ENCODE measurements at regions not wholly inside any gene's neighbourhood (a gene's known extent, or its start where the extent isn't known, plus 50 kb on each side); places are given as distances from the start of the nearest gene placed in this dataset.

- Mint-ChIP-seq H3K27ac (no peak overlapping the region), H3K36me3 (no peaks in the 10 kb centered on the region), H3K4me1 (peaks cover 11 to 30% (median 20%) of the 10 kb centered on the region in 3 donors), H3K9me3 (no peaks in the 10 kb centered on the region), H3K4me3 (no peak overlapping the region), H3K27me3 (no peaks in the 10 kb centered on the region)
- DNase-seq = no peak
- ChIA-PET POLR2A (interaction anchor here in 1 of 2 donors (1.0 kb wide), 1 partner anchor 87 kb away, joined by 5 read pairs; no protein-coding TSS in a partner anchor), CTCF (no interaction called here)
- Histone ChIP-seq H3K4me3 (ENCODE audit: control insufficient read depth in 1 of 2, extremely low read depth in 1 of 2, low read length in 1 of 2) (no peak overlapping the region), H3K4me1 (ENCODE audit: control insufficient read depth in 1 of 2, extremely low read depth in 1 of 2, insufficient read depth in 2 of 2, low read length in 2 of 2) (peaks cover 0 to 5% of the 10 kb centered on the region in 2 experiments), H3K9me3 (no peaks in the 10 kb centered on the region), H3K27me3 (replicated peaks in 1 of 2; ENCODE audit: control insufficient read depth in 2 of 2, extremely low read depth in 1 of 2, insufficient read depth in 2 of 2, low read length in 1 of 2) (no peaks in the 10 kb centered on the region), H3K27ac (ENCODE audit: low read length) (no peak overlapping the region), H3K36me3 (ENCODE audit: control insufficient read depth in 2 of 2, extremely low read depth in 1 of 2, insufficient read depth in 1 of 2, low read length in 1 of 2) (no peaks in the 10 kb centered on the region)
- WGBS (ENCODE audit: insufficient coverage) = no CpG with 5 or more reads among the region's 1 CpG
- no peak for ATAC-seq (replicated peaks in 1 of 4)
These were observed 128.7 kb downstream of the MAB21L3 start for GRCh38 chr1:116239916-116240315.

GRCh38 chr1:116242741-116243140, 130.3 kb upstream of the ATP1A1 start:
- Histone ChIP-seq H3K36me3 (ENCODE audit: control insufficient read depth in 2 of 2, extremely low read depth in 1 of 2, insufficient read depth in 1 of 2, low read length in 1 of 2) (no peaks in the 10 kb centered on the region), H3K4me1 (ENCODE audit: control insufficient read depth in 1 of 2, extremely low read depth in 1 of 2, insufficient read depth in 2 of 2, low read length in 2 of 2) (peaks cover 0 to 5% of the 10 kb centered on the region in 2 experiments), H3K27ac (ENCODE audit: low read length) (no peak overlapping the region), H3K9me3 (no peaks in the 10 kb centered on the region), H3K27me3 (replicated peaks in 1 of 2; ENCODE audit: control insufficient read depth in 2 of 2, extremely low read depth in 1 of 2, insufficient read depth in 2 of 2, low read length in 1 of 2) (no peaks in the 10 kb centered on the region), H3K4me3 (ENCODE audit: control insufficient read depth in 1 of 2, extremely low read depth in 1 of 2, low read length in 1 of 2) (no peak overlapping the region)
- Mint-ChIP-seq H3K27me3 (no peaks in the 10 kb centered on the region), H3K4me1 (peaks cover 11 to 31% (median 20%) of the 10 kb centered on the region in 3 donors), H3K27ac (peak overlapping the region; percentile 16 to 81), H3K9me3 (no peaks in the 10 kb centered on the region), H3K36me3 (no peaks in the 10 kb centered on the region), H3K4me3 (peak overlapping the region in 1 of 3 donors; percentile 28)
- ChIA-PET CTCF (no interaction called here), POLR2A (no interaction called here)
- no peak for ATAC-seq (replicated peaks in 1 of 4)
- DNase-seq = no peak
- 86% methylated on average over 4 of the region's 7 CpGs for WGBS (ENCODE audit: insufficient coverage)

GRCh38 chr1:116243333-116244054, 129.6 kb upstream of the ATP1A1 start:
- Histone ChIP-seq H3K4me1 (ENCODE audit: control insufficient read depth in 1 of 2, extremely low read depth in 1 of 2, insufficient read depth in 2 of 2, low read length in 2 of 2) (peaks cover 0 to 5% of the 10 kb centered on the region in 2 experiments), H3K36me3 (ENCODE audit: control insufficient read depth in 2 of 2, extremely low read depth in 1 of 2, insufficient read depth in 1 of 2, low read length in 1 of 2) (no peaks in the 10 kb centered on the region), H3K27me3 (replicated peaks in 1 of 2; ENCODE audit: control insufficient read depth in 2 of 2, extremely low read depth in 1 of 2, insufficient read depth in 2 of 2, low read length in 1 of 2) (no peaks in the 10 kb centered on the region), H3K9me3 (no peaks in the 10 kb centered on the region), H3K27ac (ENCODE audit: low read length) (no peak overlapping the region), H3K4me3 (ENCODE audit: control insufficient read depth in 1 of 2, extremely low read depth in 1 of 2, low read length in 1 of 2) (no peak overlapping the region)
- Mint-ChIP-seq H3K27me3 (no peaks in the 10 kb centered on the region), H3K9me3 (no peaks in the 10 kb centered on the region), H3K4me3 (peak overlapping the region in 1 of 3 donors; percentile 28), H3K27ac (peak overlapping the region in 1 of 2 donors; percentile 81), H3K36me3 (no peaks in the 10 kb centered on the region), H3K4me1 (peaks cover 11 to 31% (median 20%) of the 10 kb centered on the region in 3 donors)
- ATAC-seq (replicated peaks in 1 of 4) (peak in 2 of 4 experiments; percentile 27 to 50), DNase-seq (no peak)
- WGBS (ENCODE audit: insufficient coverage) = 64% methylated on average over 3 of the region's 7 CpGs
- ChIA-PET POLR2A (no interaction called here), CTCF (interaction anchor here in 1 of 2 donors (0.5 kb wide), 1 partner anchor 17 kb away, joined by 3 read pairs; no protein-coding TSS in a partner anchor)

- Mint-ChIP-seq H3K36me3 (no peaks in the 10 kb centered on the region), H3K27ac (no peak overlapping the region), H3K9me3 (no peaks in the 10 kb centered on the region), H3K4me1 (peaks cover 11 to 24% (median 18%) of the 10 kb centered on the region in 3 donors), H3K4me3 (no peak overlapping the region), H3K27me3 (no peaks in the 10 kb centered on the region)
- 100% methylated on average over 2 of the region's 3 CpGs for WGBS (ENCODE audit: insufficient coverage)
- no peaks in the 10 kb centered on the region for H3K9me3 ChIP-seq
- H3K4me1 ChIP-seq (ENCODE audit: control insufficient read depth in 1 of 2, extremely low read depth in 1 of 2, insufficient read depth in 2 of 2, low read length in 2 of 2) = peaks cover 0 to 5% of the 10 kb centered on the region in 2 experiments
- ATAC-seq (replicated peaks in 1 of 4) (no peak), DNase-seq (no peak)
- no peaks in the 10 kb centered on the region for H3K36me3 ChIP-seq (ENCODE audit: control insufficient read depth in 2 of 2, extremely low read depth in 1 of 2, insufficient read depth in 1 of 2, low read length in 1 of 2)
- H3K27ac ChIP-seq (ENCODE audit: low read length) = no peak overlapping the region
- no peaks in the 10 kb centered on the region for H3K27me3 ChIP-seq (replicated peaks in 1 of 2; ENCODE audit: control insufficient read depth in 2 of 2, extremely low read depth in 1 of 2, insufficient read depth in 2 of 2, low read length in 1 of 2)
- no peak overlapping the region for H3K4me3 ChIP-seq (ENCODE audit: control insufficient read depth in 1 of 2, extremely low read depth in 1 of 2, low read length in 1 of 2)
- ChIA-PET CTCF (no interaction called here), POLR2A (no interaction called here)
These were observed 126.9 kb upstream of the ATP1A1 start for GRCh38 chr1:116246174-116246573.

GRCh38 chr1:116252271-116252670, 120.8 kb upstream of the ATP1A1 start:
- H3K4me1 ChIP-seq (ENCODE audit: control insufficient read depth in 1 of 2, extremely low read depth in 1 of 2, insufficient read depth in 2 of 2, low read length in 2 of 2) = no peaks in the 10 kb centered on the region
- H3K27me3 ChIP-seq (replicated peaks in 1 of 2; ENCODE audit: control insufficient read depth in 2 of 2, extremely low read depth in 1 of 2, insufficient read depth in 2 of 2, low read length in 1 of 2) = peaks cover 0 to 3% of the 10 kb centered on the region in 2 experiments
- WGBS (ENCODE audit: insufficient coverage) = no CpG with 5 or more reads among the region's 1 CpG
- no peak for DNase-seq
- no peaks in the 10 kb centered on the region for H3K9me3 ChIP-seq
- Mint-ChIP-seq H3K4me1 (peaks cover 0 to 10% (median 2%) of the 10 kb centered on the region in 3 donors), H3K4me3 (no peak overlapping the region), H3K36me3 (no peaks in the 10 kb centered on the region), H3K27me3 (no peaks in the 10 kb centered on the region), H3K9me3 (no peaks in the 10 kb centered on the region), H3K27ac (no peak overlapping the region)
- no peak overlapping the region for H3K4me3 ChIP-seq (ENCODE audit: control insufficient read depth in 1 of 2, extremely low read depth in 1 of 2, low read length in 1 of 2)
- ChIA-PET CTCF (no interaction called here), POLR2A (no interaction called here)
- no peak for ATAC-seq (replicated peaks in 1 of 4)
- no peaks in the 10 kb centered on the region for H3K36me3 ChIP-seq (ENCODE audit: control insufficient read depth in 2 of 2, extremely low read depth in 1 of 2, insufficient read depth in 1 of 2, low read length in 1 of 2)
- no peak overlapping the region for H3K27ac ChIP-seq (ENCODE audit: low read length)

GRCh38 chr1:116252785-116253184, 120.3 kb upstream of the ATP1A1 start:
- H3K9me3 ChIP-seq = no peaks in the 10 kb centered on the region
- Mint-ChIP-seq H3K27ac (no peak overlapping the region), H3K9me3 (no peaks in the 10 kb centered on the region), H3K4me3 (no peak overlapping the region), H3K27me3 (no peaks in the 10 kb centered on the region), H3K4me1 (peaks cover 0 to 10% (median 2%) of the 10 kb centered on the region in 3 donors), H3K36me3 (no peaks in the 10 kb centered on the region)
- ChIA-PET POLR2A (no interaction called here), CTCF (no interaction called here)
- no peak overlapping the region for H3K27ac ChIP-seq (ENCODE audit: low read length)
- no peak overlapping the region for H3K4me3 ChIP-seq (ENCODE audit: control insufficient read depth in 1 of 2, extremely low read depth in 1 of 2, low read length in 1 of 2)
- H3K36me3 ChIP-seq (ENCODE audit: control insufficient read depth in 2 of 2, extremely low read depth in 1 of 2, insufficient read depth in 1 of 2, low read length in 1 of 2) = no peaks in the 10 kb centered on the region
- H3K27me3 ChIP-seq (replicated peaks in 1 of 2; ENCODE audit: control insufficient read depth in 2 of 2, extremely low read depth in 1 of 2, insufficient read depth in 2 of 2, low read length in 1 of 2) = peaks cover 0 to 3% of the 10 kb centered on the region in 2 experiments
- ATAC-seq (replicated peaks in 1 of 4) (no peak), DNase-seq (no peak)
- H3K4me1 ChIP-seq (ENCODE audit: control insufficient read depth in 1 of 2, extremely low read depth in 1 of 2, insufficient read depth in 2 of 2, low read length in 2 of 2) = no peaks in the 10 kb centered on the region
